Panc1 (cell line): ENCODE measurements at regions not wholly inside any gene's neighbourhood (a gene's known extent, or its start where the extent isn't known, plus 50 kb on each side); places are given as distances from the start of the nearest gene placed in this dataset.

Experiments
- ATAC-seq: fragments of 200-7000 bp; cut with Tn5 transposase; 2 replicates; pipeline ENCODE4 v1.9.1; 2020; ENCODE audit warnings: mild to moderate bottlenecking, moderate library complexity
- BruUV-seq: library from RNA; stranded (reverse); fragments of 400-500 nt; replicated peaks from 2 replicates; lab custom pipeline; 2021; lab: Mats Ljungman, UMichigan
- CTCF ChIA-PET: fragments of 300-600 bp; sonication (Branson Sonifier 250); formaldehyde crosslinking; loops from one replicate; lab custom pipeline; 2022; ENCODE audit warnings: antibody characterized with exemption; lab: Charles Lee
- POLR2A ChIA-PET: fragments of 300-600 bp; sonication (Branson Sonifier 250); formaldehyde crosslinking; loops from one replicate; lab custom pipeline; 2022; ENCODE audit warnings: antibody characterized with exemption; lab: Charles Lee
- DNase-seq: peaks from one replicate; pipeline ENCODE4 v3.0.0-alpha.2; 2010; ENCODE audit warnings: low read depth, low spot score
- H3K27ac ChIP-seq: 2 replicates; pipeline ENCODE4 v1.5.1; 2011; ENCODE audit warnings: mild to moderate bottlenecking, low read length, inconsistent platforms
- H3K27me3 ChIP-seq: fragments of 200-500 bp; sonication (Bioruptor generic); 2 replicates; pipeline ENCODE4 v1.6.0; 2014; ENCODE audit warnings: low read length, inconsistent platforms; ENCODE audit not compliant: control insufficient read depth, insufficient read depth
- H3K36me3 ChIP-seq: fragments of 200-500 bp; sonication (Bioruptor generic); 2 replicates; pipeline ENCODE4 v1.5.1; 2014; ENCODE audit warnings: inconsistent platforms, mild to moderate bottlenecking, low read length, moderate library complexity; ENCODE audit not compliant: control insufficient read depth, insufficient read depth
- H3K4me1 ChIP-seq: 2 replicates; pipeline ENCODE4 v1.5.1; 2011; ENCODE audit warnings: inconsistent platforms, mild to moderate bottlenecking, low read length, moderate library complexity; ENCODE audit not compliant: control insufficient read depth, insufficient read depth
- H3K4me3 ChIP-seq, 2 experiments: 2 replicates each; pipeline ENCODE4 v1.5.1; 2011 to 2012; ENCODE audit warnings: low read depth in 2 of 2, low read length in 2 of 2, mild to moderate bottlenecking in 2 of 2, inconsistent platforms in 1 of 2, moderate library complexity in 1 of 2
- H3K9me3 ChIP-seq: fragments of 200-500 bp; sonication (Bioruptor generic); 2 replicates; pipeline ENCODE4 v1.5.1; 2014; ENCODE audit warnings: low read depth, mild to moderate bottlenecking, inconsistent platforms, low read length, moderate library complexity; ENCODE audit not compliant: control insufficient read depth, insufficient read depth
- POLR2AphosphoS5 ChIP-seq: IDR thresholded peaks from 2 replicates; pipeline ENCODE4 v1.6.1; 2012; ENCODE audit warnings: mild to moderate bottlenecking, low read depth, low read length, moderate library complexity
- SIN3A ChIP-seq: IDR thresholded peaks from 2 replicates; pipeline ENCODE4 v1.6.1; 2012; ENCODE audit warnings: low read depth, mild to moderate bottlenecking, low read length, moderate library complexity, borderline replicate concordance; ENCODE audit not compliant: insufficient read depth
- TCF7L2 ChIP-seq: IDR thresholded peaks from 2 replicates; pipeline ENCODE4 v1.6.1; 2011; ENCODE audit warnings: mild to moderate bottlenecking, low read depth, low read length, inconsistent platforms
- in situ Hi-C: cut with HindIII; loops from 2 replicates; pipeline ENCODE4 v1.10.0; 2016; ENCODE audit warnings: low sequenced_read_pairs, low pct_unique_long_range_greater_than_20kb
- intact Hi-C: fragments of 100-400 bp; cut with micrococcal nuclease; formaldehyde crosslinking; loops from one replicate; pipeline ENCODE4 v1.10.0; 2022; ENCODE audit not compliant: unreplicated experiment
- TF ChIP-seq, protein P1 (sequence below): fragments of 450-650 bp; IDR thresholded peaks from 2 replicates; pipeline ENCODE4 v1.5.1; 2017; ENCODE audit warnings: mild to moderate bottlenecking
- TF ChIP-seq, protein P2 (sequence below), 2 experiments: IDR thresholded peaks; 2 replicates each; pipeline ENCODE4 v1.6.1; 2011 to 2012; ENCODE audit warnings: low read depth in 2 of 2, control low read depth in 1 of 2, low read length in 1 of 2, mild to moderate bottlenecking in 1 of 2, moderate library complexity in 1 of 2; ENCODE audit not compliant: insufficient read depth in 1 of 2

DNA sequence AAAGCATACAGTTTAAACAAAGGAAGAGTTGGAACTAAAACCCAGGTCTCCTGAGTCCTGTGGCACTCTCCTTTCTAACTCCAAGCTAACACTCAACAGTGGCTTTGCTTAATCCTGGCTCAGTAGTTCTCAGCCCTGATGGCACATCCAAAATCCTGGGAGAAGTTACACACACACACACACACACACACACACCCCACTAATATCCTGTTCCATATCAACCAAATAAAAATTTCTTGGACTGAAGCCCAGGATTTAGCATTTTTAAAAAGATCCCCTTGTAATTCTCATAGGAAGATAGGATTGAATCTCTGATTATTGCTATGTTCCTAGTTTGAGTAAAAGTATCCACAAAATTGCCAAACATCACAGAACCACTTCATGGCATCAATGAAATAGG, 136.1 kb upstream of the RIOK3 start:
- intact Hi-C loops (no loop called here), in situ Hi-C loops (no loop called here)
- H3K27me3 ChIP-seq = no peaks in the 10 kb centered on the region
- no peak for TF ChIP-seq POLR2AphosphoS5
- TF ChIP-seq, protein P1, sequence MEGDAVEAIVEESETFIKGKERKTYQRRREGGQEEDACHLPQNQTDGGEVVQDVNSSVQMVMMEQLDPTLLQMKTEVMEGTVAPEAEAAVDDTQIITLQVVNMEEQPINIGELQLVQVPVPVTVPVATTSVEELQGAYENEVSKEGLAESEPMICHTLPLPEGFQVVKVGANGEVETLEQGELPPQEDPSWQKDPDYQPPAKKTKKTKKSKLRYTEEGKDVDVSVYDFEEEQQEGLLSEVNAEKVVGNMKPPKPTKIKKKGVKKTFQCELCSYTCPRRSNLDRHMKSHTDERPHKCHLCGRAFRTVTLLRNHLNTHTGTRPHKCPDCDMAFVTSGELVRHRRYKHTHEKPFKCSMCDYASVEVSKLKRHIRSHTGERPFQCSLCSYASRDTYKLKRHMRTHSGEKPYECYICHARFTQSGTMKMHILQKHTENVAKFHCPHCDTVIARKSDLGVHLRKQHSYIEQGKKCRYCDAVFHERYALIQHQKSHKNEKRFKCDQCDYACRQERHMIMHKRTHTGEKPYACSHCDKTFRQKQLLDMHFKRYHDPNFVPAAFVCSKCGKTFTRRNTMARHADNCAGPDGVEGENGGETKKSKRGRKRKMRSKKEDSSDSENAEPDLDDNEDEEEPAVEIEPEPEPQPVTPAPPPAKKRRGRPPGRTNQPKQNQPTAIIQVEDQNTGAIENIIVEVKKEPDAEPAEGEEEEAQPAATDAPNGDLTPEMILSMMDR = no peak
- H3K27ac ChIP-seq = peak overlapping the region; percentile 15; the same call in 1 of the 2 replicates
- BruUV-seq = no TSS peak
- DNase-seq = no peak
- no peaks in the 10 kb centered on the region for H3K9me3 ChIP-seq
- CTCF ChIA-PET = no interaction called here
- H3K36me3 ChIP-seq = no peaks in the 10 kb centered on the region
- POLR2A ChIA-PET = no interaction called here
- H3K4me1 ChIP-seq = no peaks in the 10 kb centered on the region; the same call in 1 of the 2 replicates
- ATAC-seq = 0 out of 2 replicates have a peak, but pooled peaks have one; percentile 42
- H3K4me3 ChIP-seq = no peak overlapping the region

DNA sequence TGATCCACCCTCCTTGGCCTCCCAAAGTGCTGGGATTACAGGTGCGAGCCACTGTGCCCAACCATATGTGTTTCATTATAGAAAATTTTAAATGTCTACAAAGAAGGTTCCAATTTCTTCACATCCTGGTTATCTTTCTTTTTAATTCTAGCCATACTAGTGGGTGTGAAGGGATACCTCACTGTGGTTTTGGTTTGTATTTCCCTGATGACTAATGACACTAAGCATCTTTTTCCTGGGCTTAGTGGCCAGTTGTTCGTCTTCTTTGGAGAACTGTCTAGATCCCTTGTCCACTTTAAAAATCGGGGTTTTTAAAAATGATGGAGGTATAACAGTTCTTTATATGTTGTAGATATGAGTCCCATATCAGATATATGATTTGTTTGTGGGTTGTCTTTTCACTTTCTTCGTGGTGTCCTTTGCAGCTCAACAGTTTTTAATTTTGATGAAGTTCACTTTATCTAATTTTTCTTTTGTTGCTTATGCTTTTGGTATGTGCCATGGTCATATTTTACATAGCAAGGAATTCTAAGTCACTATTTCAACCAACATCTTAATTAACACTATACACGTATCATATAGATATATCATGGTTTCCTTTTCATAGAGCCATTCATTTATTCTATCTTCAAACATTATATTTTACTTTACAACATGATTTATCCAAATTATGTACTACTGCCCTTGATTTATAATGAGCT, 135.0 kb upstream of the RIOK3 start:
- intact Hi-C loops = no loop called here
- BruUV-seq = no TSS peak
- POLR2A ChIA-PET = interaction anchor here (0.6 kb wide), 1 partner anchor 29 kb away, joined by 3 read pairs; no protein-coding TSS in a partner anchor

More for the DNA sequence above, 135.0 kb upstream of the RIOK3 start:
- Histone ChIP-seq H3K4me1 (no peaks in the 10 kb centered on the region; the same call in 1 of the 2 replicates), H3K9me3 (no peaks in the 10 kb centered on the region), H3K27me3 (no peaks in the 10 kb centered on the region), H3K4me3 (no peak overlapping the region), H3K36me3 (no peaks in the 10 kb centered on the region), H3K27ac (no peak overlapping the region)
- TF ChIP-seq, protein P1 = no peak
- TF ChIP-seq, protein P2, sequence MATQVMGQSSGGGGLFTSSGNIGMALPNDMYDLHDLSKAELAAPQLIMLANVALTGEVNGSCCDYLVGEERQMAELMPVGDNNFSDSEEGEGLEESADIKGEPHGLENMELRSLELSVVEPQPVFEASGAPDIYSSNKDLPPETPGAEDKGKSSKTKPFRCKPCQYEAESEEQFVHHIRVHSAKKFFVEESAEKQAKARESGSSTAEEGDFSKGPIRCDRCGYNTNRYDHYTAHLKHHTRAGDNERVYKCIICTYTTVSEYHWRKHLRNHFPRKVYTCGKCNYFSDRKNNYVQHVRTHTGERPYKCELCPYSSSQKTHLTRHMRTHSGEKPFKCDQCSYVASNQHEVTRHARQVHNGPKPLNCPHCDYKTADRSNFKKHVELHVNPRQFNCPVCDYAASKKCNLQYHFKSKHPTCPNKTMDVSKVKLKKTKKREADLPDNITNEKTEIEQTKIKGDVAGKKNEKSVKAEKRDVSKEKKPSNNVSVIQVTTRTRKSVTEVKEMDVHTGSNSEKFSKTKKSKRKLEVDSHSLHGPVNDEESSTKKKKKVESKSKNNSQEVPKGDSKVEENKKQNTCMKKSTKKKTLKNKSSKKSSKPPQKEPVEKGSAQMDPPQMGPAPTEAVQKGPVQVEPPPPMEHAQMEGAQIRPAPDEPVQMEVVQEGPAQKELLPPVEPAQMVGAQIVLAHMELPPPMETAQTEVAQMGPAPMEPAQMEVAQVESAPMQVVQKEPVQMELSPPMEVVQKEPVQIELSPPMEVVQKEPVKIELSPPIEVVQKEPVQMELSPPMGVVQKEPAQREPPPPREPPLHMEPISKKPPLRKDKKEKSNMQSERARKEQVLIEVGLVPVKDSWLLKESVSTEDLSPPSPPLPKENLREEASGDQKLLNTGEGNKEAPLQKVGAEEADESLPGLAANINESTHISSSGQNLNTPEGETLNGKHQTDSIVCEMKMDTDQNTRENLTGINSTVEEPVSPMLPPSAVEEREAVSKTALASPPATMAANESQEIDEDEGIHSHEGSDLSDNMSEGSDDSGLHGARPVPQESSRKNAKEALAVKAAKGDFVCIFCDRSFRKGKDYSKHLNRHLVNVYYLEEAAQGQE (IDR thresholded peaks at IDR 0.05; ENCODE audit: insufficient read depth in 1 of 2, low read depth in 2 of 2, low read length in 1 of 2) = no peak
- TF ChIP-seq SIN3A = no peak
- TF ChIP-seq TCF7L2 = no peak
- no peak for TF ChIP-seq POLR2AphosphoS5
- CTCF ChIA-PET = no interaction called here
- no peak for ATAC-seq
- no peak for DNase-seq
- in situ Hi-C loops = no loop called here
